Neutrophil (primary cell): ENCODE measurements at regions not wholly inside any gene's neighbourhood (a gene's known extent, or its start where the extent isn't known, plus 50 kb on each side); places are given as distances from the start of the nearest gene placed in this dataset.

Experiments
- H3K27ac ChIP-seq: fragments of 200-600 bp; sonication (generic); 2 replicates; pipeline ENCODE4 v1.5.1; 2016; ENCODE audit warnings: mild to moderate bottlenecking, moderate library complexity
- H3K27me3 ChIP-seq: fragments of 200-600 bp; sonication (generic); 2 replicates; pipeline ENCODE4 v1.6.0; 2016; ENCODE audit warnings: mild to moderate bottlenecking
- H3K36me3 ChIP-seq: fragments of 200-600 bp; sonication (generic); 2 replicates; pipeline ENCODE4 v1.5.1; 2017
- H3K4me1 ChIP-seq, 2 experiments: fragments of 200-600 bp in 1 of 2; sonication (generic) in 1 of 2; 1 replicate in 1 of 2; 2 replicates in 1 of 2; pipeline versions ENCODE4 v1.5.1 to v1.6.1; 2013 to 2016; ENCODE audit warnings: low read depth in 1 of 2, low read length in 1 of 2, mild to moderate bottlenecking in 1 of 2, moderate library complexity in 1 of 2; ENCODE audit not compliant: control insufficient read depth in 1 of 2, insufficient read depth in 1 of 2
- H3K4me3 ChIP-seq, 2 experiments: fragments of 200-600 bp in 1 of 2; sonication (generic) in 1 of 2; 1 replicate in 1 of 2; 2 replicates in 1 of 2; pipeline ENCODE4 v1.5.1; 2013 to 2016; ENCODE audit warnings: low read depth in 1 of 2, low read length in 1 of 2, mild to moderate bottlenecking in 1 of 2, moderate library complexity in 1 of 2
- H3K9me3 ChIP-seq: fragments of 200-600 bp; sonication (generic); 2 replicates; pipeline ENCODE4 v1.5.1; 2016
- CTCF ChIP-seq: fragments of 200-600 bp; sonication (generic); IDR thresholded peaks from 2 replicates; pipeline ENCODE4 v1.5.1; 2016; ENCODE audit warnings: antibody characterized with exemption

GRCh38 chrX:7640392-7640791 is 202.6 kb upstream of the VCX start:
- H3K27ac ChIP-seq: no peak overlapping the region
- H3K4me1 ChIP-seq: no peaks in the 10 kb centered on the region
- no peaks in the 10 kb centered on the region for H3K9me3 ChIP-seq
- no peaks in the 10 kb centered on the region for H3K36me3 ChIP-seq
- TF ChIP-seq CTCF: no peak
- H3K4me3 ChIP-seq: no peak overlapping the region
- no peaks in the 10 kb centered on the region for H3K27me3 ChIP-seq

- TF ChIP-seq CTCF: no peak
- Histone ChIP-seq H3K27ac (no peak overlapping the region), H3K4me3 (no peak overlapping the region), H3K36me3 (no peaks in the 10 kb centered on the region), H3K9me3 (no peaks in the 10 kb centered on the region), H3K27me3 (no peaks in the 10 kb centered on the region), H3K4me1 (no peaks in the 10 kb centered on the region)
Observed at GRCh38 chrX:7638078-7638710, 204.8 kb upstream of the VCX start.

GRCh38 chrX:7637066-7637465 is 205.9 kb upstream of the VCX start:
- H3K4me1 ChIP-seq: no peaks in the 10 kb centered on the region
- TF ChIP-seq CTCF: no peak
- H3K36me3 ChIP-seq: no peaks in the 10 kb centered on the region
- no peak overlapping the region for H3K27ac ChIP-seq
- H3K4me3 ChIP-seq: no peak overlapping the region
- no peaks in the 10 kb centered on the region for H3K9me3 ChIP-seq
- H3K27me3 ChIP-seq: no peaks in the 10 kb centered on the region

GRCh38 chrX:7635604-7636003 is 207.4 kb upstream of the VCX start:
- Histone ChIP-seq H3K27me3 (no peaks in the 10 kb centered on the region), H3K36me3 (no peaks in the 10 kb centered on the region), H3K9me3 (no peaks in the 10 kb centered on the region), H3K4me3 (no peak overlapping the region), H3K27ac (no peak overlapping the region), H3K4me1 (no peaks in the 10 kb centered on the region)
- TF ChIP-seq CTCF: no peak

GRCh38 chrX:7620560-7620959 is 222.4 kb upstream of the VCX start:
- Histone ChIP-seq H3K9me3 (no peaks in the 10 kb centered on the region), H3K27me3 (no peaks in the 10 kb centered on the region), H3K36me3 (no peaks in the 10 kb centered on the region), H3K27ac (no peak overlapping the region), H3K4me3 (no peak overlapping the region), H3K4me1 (no peaks in the 10 kb centered on the region)
- no peak for TF ChIP-seq CTCF

GRCh38 chrX:7617994-7618393 is 225.0 kb upstream of the VCX start:
- Histone ChIP-seq H3K27ac (no peak overlapping the region), H3K27me3 (no peaks in the 10 kb centered on the region), H3K4me3 (no peak overlapping the region), H3K36me3 (no peaks in the 10 kb centered on the region), H3K9me3 (no peaks in the 10 kb centered on the region), H3K4me1 (no peaks in the 10 kb centered on the region)
- TF ChIP-seq CTCF: no peak
